Neural cell (in vitro differentiated cells): ENCODE measurements at regions not wholly inside any gene's neighbourhood (a gene's known extent, or its start where the extent isn't known, plus 50 kb on each side); places are given as distances from the start of the nearest gene placed in this dataset.

Experiments
- H2AFZ ChIP-seq: fragments of 200-600, 300-800 bp; sonication (generic), shearing (Covaris generic); 2 replicates; pipeline ENCODE4 v1.6.0; 2014; ENCODE audit warnings: low read depth, mild to moderate bottlenecking, antibody characterized with exemption, low read length, moderate library complexity
- H3F3A ChIP-seq: fragments of 200-600 bp; shearing (Covaris generic); 2 replicates; pipeline ENCODE4 v1.6.1; 2016; ENCODE audit warnings: mild to moderate bottlenecking, moderate library complexity, mixed read lengths, antibody characterized with exemption, low read length; ENCODE audit not compliant: insufficient read depth, poor library complexity, severe bottlenecking
- H3K27ac ChIP-seq: fragments of 200-600, 300-800 bp; sonication (generic), shearing (Covaris generic); 2 replicates; pipeline ENCODE4 v1.5.1; 2014; ENCODE audit warnings: mild to moderate bottlenecking, low read length, moderate library complexity
- H3K27me3 ChIP-seq: fragments of 300-800, 200-600 bp; sonication (generic), shearing (Covaris generic); 2 replicates; pipeline ENCODE4 v1.6.0; 2014; ENCODE audit warnings: mild to moderate bottlenecking, low read depth, low read length, moderate library complexity; ENCODE audit not compliant: insufficient read depth
- H3K36me3 ChIP-seq: fragments of 300-800, 200-600 bp; sonication (generic), shearing (Covaris generic); 2 replicates; pipeline ENCODE4 v1.5.1; 2014; ENCODE audit warnings: mild to moderate bottlenecking, antibody characterized with exemption, low read length, moderate library complexity; ENCODE audit not compliant: insufficient read depth
- H3K4me2 ChIP-seq: fragments of 300-800, 200-600 bp; sonication (generic), shearing (Covaris generic); 2 replicates; pipeline ENCODE4 v1.6.0; 2014; ENCODE audit warnings: mild to moderate bottlenecking, low read length
- H3K4me3 ChIP-seq: fragments of 300-800, 200-600 bp; sonication (generic), shearing (Covaris generic); 2 replicates; pipeline ENCODE4 v1.5.1; 2014; ENCODE audit warnings: mild to moderate bottlenecking, low read length, moderate library complexity
- H3K79me2 ChIP-seq: fragments of 200-600 bp; shearing (Covaris generic); replicated peaks from 2 replicates; pipeline ENCODE4 v1.6.0; 2014; ENCODE audit warnings: mild to moderate bottlenecking, low read length, moderate library complexity; ENCODE audit not compliant: insufficient read depth
- H3K9ac ChIP-seq: fragments of 300-800, 200-600 bp; sonication (generic), shearing (Covaris generic); 2 replicates; pipeline ENCODE4 v1.6.1; 2016; ENCODE audit warnings: mild to moderate bottlenecking, low read length, mixed read lengths
- H3K9me2 ChIP-seq: fragments of 200-600 bp; shearing (Covaris generic); 2 replicates; pipeline ENCODE4 v1.6.1; 2016; ENCODE audit warnings: mild to moderate bottlenecking, low read length, mixed read lengths; ENCODE audit not compliant: insufficient read depth
- H3K9me3 ChIP-seq: fragments of 200-600, 300-800 bp; sonication (generic), shearing (Covaris generic); 2 replicates; pipeline ENCODE4 v1.6.1; 2016; ENCODE audit warnings: mild to moderate bottlenecking, mixed run types, low read length, moderate library complexity, mixed read lengths
- H4K20me1 ChIP-seq: fragments of 200-600 bp; shearing (Covaris generic); 2 replicates; pipeline ENCODE4 v1.6.1; 2016; ENCODE audit warnings: mild to moderate bottlenecking, mixed run types; ENCODE audit not compliant: insufficient read depth
- CTCF ChIP-seq: fragments of 450-650 bp; IDR thresholded peaks from 2 replicates; pipeline ENCODE4 v1.5.1; 2014; ENCODE audit warnings: antibody characterized with exemption, mild to moderate bottlenecking, moderate library complexity; ENCODE audit not compliant: poor library complexity, severe bottlenecking
- EP300 ChIP-seq: fragments of 450-650 bp; conservative IDR thresholded peaks from 2 replicates; pipeline ENCODE4 v1.6.1; 2014; ENCODE audit warnings: antibody characterized with exemption, mild to moderate bottlenecking, moderate library complexity; ENCODE audit not compliant: poor library complexity, severe bottlenecking
- EZH2 ChIP-seq: fragments of 200-600, 300-800 bp; shearing (Covaris generic), sonication (generic); IDR thresholded peaks from 2 replicates; pipeline ENCODE4 v1.6.1; 2014; ENCODE audit warnings: antibody characterized with exemption, low read length, borderline replicate concordance, mild to moderate bottlenecking; ENCODE audit not compliant: insufficient read depth, poor library complexity, severe bottlenecking
- MXI1 ChIP-seq: fragments of 450-650 bp; conservative IDR thresholded peaks from 2 replicates; pipeline ENCODE4 v1.6.1; 2014; ENCODE audit warnings: antibody characterized with exemption, mild to moderate bottlenecking; ENCODE audit not compliant: poor library complexity, severe bottlenecking
- POLR2AphosphoS5 ChIP-seq: IDR thresholded peaks from 2 replicates; pipeline ENCODE4 v1.6.1; 2012
- RAD21 ChIP-seq: fragments of 450-650 bp; conservative IDR thresholded peaks from 2 replicates; pipeline ENCODE4 v1.6.1; 2014; ENCODE audit warnings: antibody characterized with exemption, mild to moderate bottlenecking, moderate library complexity
- REST ChIP-seq: IDR thresholded peaks from 2 replicates; pipeline ENCODE4 v1.6.1; 2012; ENCODE audit warnings: borderline replicate concordance
- SMC3 ChIP-seq: fragments of 450-650 bp; conservative IDR thresholded peaks from 2 replicates; pipeline ENCODE4 v1.6.1; 2014; ENCODE audit warnings: antibody characterized with exemption, mild to moderate bottlenecking, moderate library complexity; ENCODE audit not compliant: poor library complexity
- TAF1 ChIP-seq: IDR thresholded peaks from 2 replicates; pipeline ENCODE4 v1.6.1; 2012; ENCODE audit warnings: low read depth

- Histone ChIP-seq H3K9me3 (no peaks in the 10 kb centered on the region), H3K9me2 (no peaks in the 10 kb centered on the region), H3K9ac (no peak overlapping the region), H2AFZ (no peak overlapping the region), H3K27me3 (no peaks in the 10 kb centered on the region), H3K79me2 (no peaks in the 10 kb centered on the region), H3K27ac (no peak overlapping the region), H3F3A (no peaks in the 10 kb centered on the region), H3K36me3 (no peaks in the 10 kb centered on the region), H4K20me1 (no peaks in the 10 kb centered on the region), H3K4me3 (no peak overlapping the region), H3K4me2 (no peak overlapping the region)
- TF ChIP-seq EZH2 (no peak), TAF1 (no peak), REST (no peak), RAD21 (no peak), POLR2AphosphoS5 (no peak), SMC3 (no peak), CTCF (no peak), MXI1 (no peak), EP300 (no peak)
Measured at GRCh38 chr2:12107939-12108338, 361.5 kb downstream of the LPIN1 start.

- no peaks in the 10 kb centered on the region for H3K36me3 ChIP-seq
- H3K27ac ChIP-seq, result no peak overlapping the region
- no peak overlapping the region for H3K4me3 ChIP-seq
- no peaks in the 10 kb centered on the region for H4K20me1 ChIP-seq
- no peak overlapping the region for H3K9ac ChIP-seq
- TF ChIP-seq EP300, result no peak
- no peak overlapping the region for H2AFZ ChIP-seq
- H3K9me2 ChIP-seq, result no peaks in the 10 kb centered on the region
- H3K9me3 ChIP-seq, result no peaks in the 10 kb centered on the region
- no peaks in the 10 kb centered on the region for H3K27me3 ChIP-seq
- H3F3A ChIP-seq, result no peaks in the 10 kb centered on the region
- no peaks in the 10 kb centered on the region for H3K79me2 ChIP-seq
- H3K4me2 ChIP-seq, result no peak overlapping the region
Measured at GRCh38 chr2:12109363-12110017, 363.1 kb downstream of the LPIN1 start.
